SK-N-SH (cell line): ENCODE measurements at regions not wholly inside any gene's neighbourhood (a gene's known extent, or its start where the extent isn't known, plus 50 kb on each side); places are given as distances from the start of the nearest gene placed in this dataset.

Experiments
- CTCF ChIA-PET: fragments of 300-600, 350-600 bp; formaldehyde crosslinking; extraction: SDS; loops from one replicate; lab custom pipeline; 2021; lab: Yijun Ruan, JAX
- POLR2A ChIA-PET: fragments of 350-600 bp; sonication (Branson Sonifier 250); formaldehyde crosslinking; extraction: SDS; loops from one replicate; lab custom pipeline; 2020; ENCODE audit warnings: antibody characterized with exemption, inconsistent platforms; lab: Yijun Ruan, JAX
- DNase-seq: peaks from one replicate; pipeline ENCODE4 v3.0.0; 2012
- H2AFZ ChIP-seq: fragments of 200-600 bp; sonication (generic); 2 replicates; pipeline ENCODE4 v1.8.1; 2016; ENCODE audit warnings: antibody characterized with exemption, mild to moderate bottlenecking, low read depth
- H3F3A ChIP-seq: fragments of 200-600 bp; sonication (generic); replicated peaks from 2 replicates; pipeline ENCODE3; 2016; ENCODE audit warnings: antibody characterized with exemption, mild to moderate bottlenecking; ENCODE audit not compliant: insufficient read depth
- H3K27ac ChIP-seq, 2 experiments: fragments of 200-500 bp in 1 of 2; fragments of 200-600 bp in 1 of 2; sonication (Bioruptor generic) in 1 of 2; sonication (generic), shearing (Covaris generic) in 1 of 2; 2 replicates each; pipeline versions ENCODE4 v1.5.1 to v1.6.1; 2014 to 2016; ENCODE audit warnings: low read depth in 2 of 2, inconsistent platforms in 1 of 2, low read length in 1 of 2, mild to moderate bottlenecking in 1 of 2, mixed read lengths in 1 of 2
- H3K27me3 ChIP-seq: fragments of 200-600 bp; sonication (generic), shearing (Covaris generic); 2 replicates; pipeline ENCODE4 v1.6.1; 2016; ENCODE audit warnings: mixed run types; ENCODE audit not compliant: insufficient read depth
- H3K36me3 ChIP-seq, 2 experiments: fragments of 200-500 bp in 1 of 2; fragments of 200-600 bp in 1 of 2; sonication (Bioruptor generic) in 1 of 2; sonication (generic) in 1 of 2; replicated peaks in 1 of 2; 2 replicates each; pipeline versions ENCODE3 to v1.5.1; 2014 to 2016; ENCODE audit warnings: low read length in 1 of 2, mild to moderate bottlenecking in 1 of 2; ENCODE audit not compliant: insufficient read depth in 2 of 2, control insufficient read depth in 1 of 2
- H3K4me1 ChIP-seq, 2 experiments: fragments of 200-500 bp in 1 of 2; fragments of 200-600 bp in 1 of 2; sonication (Bioruptor generic) in 1 of 2; sonication (generic), shearing (Covaris generic) in 1 of 2; 2 replicates each; pipeline versions ENCODE4 v1.5.1 to v1.6.1; 2014 to 2016; ENCODE audit warnings: low read depth in 1 of 2, low read length in 1 of 2, mixed run types in 1 of 2; ENCODE audit not compliant: insufficient read depth in 2 of 2, control insufficient read depth in 1 of 2
- H3K4me2 ChIP-seq: fragments of 200-600 bp; sonication (generic), shearing (Covaris generic); 2 replicates; pipeline ENCODE4 v1.6.1; 2017; ENCODE audit warnings: mixed run types
- H3K4me3 ChIP-seq, 2 experiments: fragments of 200-500 bp in 1 of 2; fragments of 200-600 bp in 1 of 2; sonication (Bioruptor generic) in 1 of 2; sonication (generic), shearing (Covaris generic) in 1 of 2; 2 replicates each; pipeline versions ENCODE4 v1.5.1 to v1.8.1; 2014 to 2016; ENCODE audit warnings: low read depth in 2 of 2, inconsistent platforms in 1 of 2, low read length in 1 of 2, mild to moderate bottlenecking in 1 of 2, mixed read lengths in 1 of 2, moderate library complexity in 1 of 2
- H3K79me2 ChIP-seq: fragments of 200-600 bp; sonication (generic); 2 replicates; pipeline ENCODE4 v1.8.1; 2017; ENCODE audit warnings: mild to moderate bottlenecking; ENCODE audit not compliant: insufficient read depth
- H3K9ac ChIP-seq: fragments of 200-600 bp; sonication (generic); 2 replicates; pipeline ENCODE4 v1.6.1; 2017; ENCODE audit warnings: mixed run types
- H3K9me2 ChIP-seq: fragments of 200-600 bp; sonication (generic); 2 replicates; pipeline ENCODE4 v1.6.1; 2017; ENCODE audit warnings: mixed run types
- H3K9me3 ChIP-seq: fragments of 200-600 bp; sonication (generic); 2 replicates; pipeline ENCODE4 v1.6.1; 2017; ENCODE audit warnings: mixed run types, mild to moderate bottlenecking, moderate library complexity
- H4K20me1 ChIP-seq: fragments of 200-600 bp; sonication (generic); 2 replicates; pipeline ENCODE4 v1.6.1; 2017; ENCODE audit warnings: mild to moderate bottlenecking, mixed run types; ENCODE audit not compliant: insufficient read depth
- CHD2 ChIP-seq: fragments of 150-350 bp; IDR thresholded peaks from 2 replicates; pipeline ENCODE4 v1.6.1; 2018; ENCODE audit warnings: low read length; ENCODE audit not compliant: partially characterized antibody
- CTCF ChIP-seq: fragments of 200-600 bp; sonication (generic); IDR thresholded peaks from 2 replicates; pipeline ENCODE4 v1.6.1; 2017; ENCODE audit warnings: antibody characterized with exemption, mild to moderate bottlenecking, moderate library complexity
- EZH2phosphoT487 ChIP-seq: fragments of 200-600 bp; sonication (generic); IDR thresholded peaks from 2 replicates; pipeline ENCODE4 v1.6.1; 2017; ENCODE audit warnings: low read depth, mixed run types, mild to moderate bottlenecking, antibody characterized with exemption, moderate library complexity, borderline replicate concordance
- MAX ChIP-seq: IDR thresholded peaks from 2 replicates; pipeline ENCODE4 v1.4.0; 2012; ENCODE audit warnings: low read depth
- MXI1 ChIP-seq: IDR thresholded peaks from 2 replicates; pipeline ENCODE4 v1.6.1; 2012; ENCODE audit warnings: mild to moderate bottlenecking, low read depth, low read length, improper control_type of control experiment
- NRF1 ChIP-seq: IDR thresholded peaks from 2 replicates; pipeline ENCODE4 v1.6.1; 2012; ENCODE audit warnings: low read depth, mild to moderate bottlenecking, low read length
- RCOR1 ChIP-seq: fragments of 150-350 bp; IDR thresholded peaks from 2 replicates; pipeline ENCODE4 v1.6.1; 2017; ENCODE audit warnings: antibody characterized with exemption, low read length
- REST ChIP-seq: IDR thresholded peaks from 2 replicates; pipeline ENCODE4 v1.6.1; 2012; ENCODE audit warnings: mild to moderate bottlenecking, low read depth, low read length, moderate library complexity
- SMC3 ChIP-seq: IDR thresholded peaks from 2 replicates; pipeline ENCODE4 v1.6.1; 2012; ENCODE audit warnings: low read depth, low read length, improper control_type of control experiment
- TAF1 ChIP-seq: IDR thresholded peaks from 2 replicates; pipeline ENCODE4 v1.6.1; 2012; ENCODE audit warnings: low read depth, mild to moderate bottlenecking, low read length, moderate library complexity, borderline replicate concordance
- TCF12 ChIP-seq: IDR thresholded peaks from 2 replicates; pipeline ENCODE4 v1.4.0; 2012
- TEAD4 ChIP-seq: IDR thresholded peaks from 2 replicates; pipeline ENCODE4 v1.4.0; 2012; ENCODE audit warnings: mild to moderate bottlenecking, borderline replicate concordance; ENCODE audit not compliant: insufficient read depth
- USF2 ChIP-seq: fragments of 150-350 bp; IDR thresholded peaks from 2 replicates; pipeline ENCODE4 v1.6.1; 2017; ENCODE audit warnings: antibody characterized with exemption, low read length, low read depth, borderline replicate concordance
- ZBTB33 ChIP-seq: IDR thresholded peaks from 2 replicates; pipeline ENCODE4 v1.4.0; 2012; ENCODE audit warnings: low read depth, borderline replicate concordance
- WGBS: methylation state at CpG from one replicate; pipeline ENCODE4 v1.1.6; 2017; ENCODE audit warnings: low lambda C conversion rate; 5-methylcytosine and 5-hydroxymethylcytosine counted together

GRCh38 chr14:38818555-38818954 lies 284.5 kb downstream of the SEC23A start:
- Histone ChIP-seq H3K27ac (no peak overlapping the region), H3K9me2 (no peaks in the 10 kb centered on the region), H2AFZ (no peak overlapping the region)
- DNase-seq: no peak
- CTCF ChIA-PET: no interaction called here
- TF ChIP-seq REST (no peak), NRF1 (no peak), TCF12 (no peak), TAF1 (no peak), ZBTB33 (no peak), SMC3 (no peak), MAX (no peak), RCOR1 (no peak), CHD2 (no peak)
- TF ChIP-seq, all 33 proteins: peak for 0
- Histone ChIP-seq H4K20me1 (no peaks in the 10 kb centered on the region), H3K4me3 (no peak overlapping the region), H3K4me1 (no peaks in the 10 kb centered on the region), H3K79me2 (no peaks in the 10 kb centered on the region), H3K36me3 (no peaks in the 10 kb centered on the region), H3K4me2 (no peak overlapping the region), H3K27me3 (no peaks in the 10 kb centered on the region), H3F3A (no peaks in the 10 kb centered on the region), H3K9me3 (no peaks in the 10 kb centered on the region), H3K9ac (no peak overlapping the region)
- 4% methylated on average over 1 of the region's 1 CpG for WGBS
- POLR2A ChIA-PET: no interaction called here

- H3K4me3 ChIP-seq: no peak overlapping the region
- H4K20me1 ChIP-seq: no peaks in the 10 kb centered on the region
- TF ChIP-seq USF2 (no peak), CTCF (no peak), RCOR1 (no peak), MXI1 (no peak), TEAD4 (no peak), EZH2phosphoT487 (no peak)
- H3K27me3 ChIP-seq: no peaks in the 10 kb centered on the region
- H3K79me2 ChIP-seq: no peaks in the 10 kb centered on the region
- H3K9me3 ChIP-seq: no peaks in the 10 kb centered on the region
- 0% methylated on average over 2 of the region's 7 CpGs for WGBS
- no peak overlapping the region for H3K27ac ChIP-seq
- no peak for DNase-seq
- H3K4me1 ChIP-seq: no peaks in the 10 kb centered on the region
- no peaks in the 10 kb centered on the region for H3F3A ChIP-seq
- no peaks in the 10 kb centered on the region for H3K9me2 ChIP-seq
- H2AFZ ChIP-seq: no peak overlapping the region
- no peak overlapping the region for H3K9ac ChIP-seq
- H3K4me2 ChIP-seq: no peak overlapping the region
- ChIA-PET POLR2A (no interaction called here), CTCF (interaction anchor here (0.6 kb wide), 1 partner anchor 68 kb away, joined by 3 read pairs; no protein-coding TSS in a partner anchor)
- H3K36me3 ChIP-seq: no peaks in the 10 kb centered on the region
Measured at GRCh38 chr14:38808734-38809455, 294.1 kb downstream of the SEC23A start.
